HepG2 (cell line): ENCODE measurements at regions not wholly inside any gene's neighbourhood (a gene's known extent, or its start where the extent isn't known, plus 50 kb on each side); places are given as distances from the start of the nearest gene placed in this dataset.

Experiments
- ATAC-seq: fragments of 200-7000 bp; cut with Tn5 transposase; 3 replicates; pipeline ENCODE4 v1.9.1; 2020; ENCODE audit warnings: mild to moderate bottlenecking, moderate library complexity
- BruUV-seq: library from RNA; stranded (reverse); fragments of 400-500 nt; replicated peaks from 2 replicates; lab custom pipeline; 2021; lab: Mats Ljungman, UMichigan
- CTCF ChIA-PET: fragments of 300-600 bp; formaldehyde crosslinking; extraction: SDS; loops from one replicate; lab custom pipeline; 2021; ENCODE audit warnings: low total read pairs, inconsistent platforms, low intra/inter-chr PET ratio; lab: Yijun Ruan, JAX
- POLR2A ChIA-PET: fragments of 350-600 bp; sonication (Branson Sonifier 250); formaldehyde crosslinking; loops from one replicate; lab custom pipeline; 2020; ENCODE audit warnings: antibody characterized with exemption, inconsistent platforms; lab: Yijun Ruan, JAX
- DNase-seq: peaks from one replicate; pipeline ENCODE4 v3.0.0-alpha.2; 2015; ENCODE audit warnings: low spot score
- FAIRE-seq: peaks from 3 replicates; lab custom pipeline; 2011; peaks lifted over from hg19 to GRCh38; lab: Jason Lieb, UNC
- H2AFZ ChIP-seq: one replicate; pipeline ENCODE4 v1.6.1; 2011; ENCODE audit warnings: low read length, inconsistent platforms
- H3K27ac ChIP-seq: fragments of 300-600 bp; 3 replicates; pipeline ENCODE4 v1.8.0; 2011; ENCODE audit warnings: mixed run types, mild to moderate bottlenecking, mixed read lengths, low read length, inconsistent platforms; ENCODE audit not compliant: insufficient read depth; ENCODE audit errors: extremely low read length
- H3K27me3 ChIP-seq, 2 experiments: fragments of 200-600 bp in 1 of 2; 2 replicates in 1 of 2; 3 replicates in 1 of 2; pipeline versions ENCODE4 v1.6.0 to v1.8.0; 2011; ENCODE audit warnings: low read length in 2 of 2, mild to moderate bottlenecking in 2 of 2, moderate library complexity in 2 of 2, inconsistent platforms in 1 of 2; ENCODE audit not compliant: insufficient read depth in 2 of 2, control insufficient read depth in 1 of 2
- H3K36me3 ChIP-seq, 2 experiments: fragments of 200-600 bp in 1 of 2; replicated peaks in 1 of 2; 2 replicates in 1 of 2; 3 replicates in 1 of 2; pipeline versions ENCODE4 v1.5.1 to v1.8.0; 2011; ENCODE audit warnings: low read length in 2 of 2, inconsistent platforms in 1 of 2; ENCODE audit not compliant: insufficient read depth in 2 of 2, control insufficient read depth in 1 of 2
- H3K4me1 ChIP-seq: 2 replicates; pipeline ENCODE4 v1.5.1; 2012; ENCODE audit warnings: low read length, inconsistent platforms; ENCODE audit not compliant: insufficient read depth
- H3K4me2 ChIP-seq: 2 replicates; pipeline ENCODE4 v1.6.0; 2011; ENCODE audit warnings: low read depth, low read length, inconsistent platforms
- H3K4me3 ChIP-seq, 3 experiments: fragments of 200-600 bp in 1 of 3; sonication (generic), shearing (Covaris generic) in 1 of 3; replicated peaks in 1 of 3; 2 replicates each; pipeline ENCODE4 v1.5.1; 2011 to 2016; ENCODE audit warnings: low read length in 3 of 3, inconsistent platforms in 2 of 3, low read depth in 2 of 3, mild to moderate bottlenecking in 2 of 3, control low read depth in 1 of 3, mixed read lengths in 1 of 3; ENCODE audit not compliant: insufficient read depth in 1 of 3
- H3K79me2 ChIP-seq: one replicate; pipeline ENCODE4 v1.6.1; 2011; ENCODE audit warnings: low read length, inconsistent platforms; ENCODE audit not compliant: insufficient read depth
- H3K9ac ChIP-seq: 2 replicates; pipeline ENCODE4 v1.6.0; 2011; ENCODE audit warnings: mild to moderate bottlenecking, low read depth, low read length, inconsistent platforms; ENCODE audit not compliant: insufficient read depth
- H3K9me3 ChIP-seq: 2 replicates; pipeline ENCODE4 v1.5.1; 2012; ENCODE audit warnings: mild to moderate bottlenecking, low read length
- H4K20me1 ChIP-seq: 2 replicates; pipeline ENCODE4 v1.6.0; 2011; ENCODE audit warnings: inconsistent platforms, mild to moderate bottlenecking, low read length, moderate library complexity; ENCODE audit not compliant: insufficient read depth
- HOXA7 ChIP-seq: sonication (generic); formaldehyde crosslinking; IDR thresholded peaks from 2 replicates; pipeline ENCODE4 v1.8.1; 2022; ENCODE audit warnings: mild to moderate bottlenecking, missing genetic modification reagents, moderate library complexity
- KIAA2018 ChIP-seq: sonication (generic); formaldehyde crosslinking; IDR thresholded peaks from 2 replicates; pipeline ENCODE4 v1.5.0; 2020; ENCODE audit warnings: mild to moderate bottlenecking, missing genetic modification reagents, borderline replicate concordance
- MAFF ChIP-seq: IDR thresholded peaks from 2 replicates; pipeline ENCODE4 v1.6.1; 2011; ENCODE audit warnings: low read depth, low read length, improper control_type of control experiment
- ZKSCAN5 ChIP-seq: sonication (generic); formaldehyde crosslinking; IDR thresholded peaks from 2 replicates; pipeline ENCODE4 v1.5.1; 2020; ENCODE audit warnings: mild to moderate bottlenecking, missing genetic modification reagents
- ZNF44 ChIP-seq: sonication (generic); formaldehyde crosslinking; IDR thresholded peaks from 2 replicates; pipeline ENCODE4 v1.5.1; 2020; ENCODE audit warnings: mild to moderate bottlenecking, missing genetic modification reagents
- in situ Hi-C: cut with HindIII; loops from 2 replicates; pipeline ENCODE4 v1.10.0; 2017; ENCODE audit warnings: low pct_unique_long_range_greater_than_20kb; ENCODE audit not compliant: extremely low pct_ligation_motif_present
- intact Hi-C: fragments of 100-400 bp; cut with micrococcal nuclease; formaldehyde crosslinking; loops from one replicate; pipeline ENCODE4 v1.10.0; 2022; ENCODE audit not compliant: unreplicated experiment

GRCh38 chr20:39312676-39313075 lies 350.5 kb downstream of the DHX35 start:
- DNase-seq: no peak
- Histone ChIP-seq H3K4me3 (no peak overlapping the region), H3K79me2 (no peaks in the 10 kb centered on the region), H2AFZ (no peak overlapping the region), H3K27ac (no peak overlapping the region), H4K20me1 (no peaks in the 10 kb centered on the region), H3K9ac (no peak overlapping the region), H3K9me3 (peaks cover 5% of the 10 kb centered on the region), H3K36me3 (no peaks in the 10 kb centered on the region), H3K4me1 (no peaks in the 10 kb centered on the region), H3K27me3 (peaks cover 0 to 5% of the 10 kb centered on the region in 2 experiments; a peak in 1 of 5 replicates), H3K4me2 (no peak overlapping the region)
- intact Hi-C loops (loop anchor here (10.0 kb wide), 1 partner anchor 878 kb away; the partner anchor contains the start of gene SNHG17), in situ Hi-C loops (no loop called here)
- ChIA-PET CTCF (no interaction called here), POLR2A (no interaction called here)
- FAIRE-seq: no peak
- TF ChIP-seq HOXA7 (CRISPR knock-in tag) (no peak), ZNF44 (CRISPR knock-in tag) (no peak), MAFF (no peak), KIAA2018 (no peak), ZKSCAN5 (CRISPR knock-in tag) (no peak)
- no peak for ATAC-seq
- no TSS peak for BruUV-seq
